SK-N-SH (cell line): ENCODE measurements at regions not wholly inside any gene's neighbourhood (a gene's known extent, or its start where the extent isn't known, plus 50 kb on each side); places are given as distances from the start of the nearest gene placed in this dataset.

ENCODE experiments used
- EP300 ChIP-seq, 2 experiments: IDR thresholded peaks; 2 replicates each; pipeline versions ENCODE4 v1.4.0 to v1.6.1; 2012; ENCODE audit warnings: borderline replicate concordance in 1 of 2, low read depth in 1 of 2, low read length in 1 of 2
- EZH2phosphoT487 ChIP-seq: fragments of 200-600 bp; sonication (generic); IDR thresholded peaks from 2 replicates; pipeline ENCODE4 v1.6.1; 2017; ENCODE audit warnings: low read depth, mixed run types, mild to moderate bottlenecking, antibody characterized with exemption, moderate library complexity, borderline replicate concordance
- FOXJ3 ChIP-seq: sonication (generic); formaldehyde crosslinking; IDR thresholded peaks from 2 replicates; pipeline ENCODE4 v1.5.1; 2020; ENCODE audit warnings: mild to moderate bottlenecking, missing genetic modification reagents
- JUND ChIP-seq: IDR thresholded peaks from 2 replicates; pipeline ENCODE4 v1.4.0; 2012
- POLR2AphosphoS5 ChIP-seq: IDR thresholded peaks from 2 replicates; pipeline ENCODE4 v1.6.1; 2012; ENCODE audit warnings: low read depth, low read length
- RFX5 ChIP-seq: IDR thresholded peaks from 2 replicates; pipeline ENCODE4 v1.6.1; 2012; ENCODE audit warnings: mild to moderate bottlenecking, improper control_type of control experiment, low read length
- TAF1 ChIP-seq: IDR thresholded peaks from 2 replicates; pipeline ENCODE4 v1.6.1; 2012; ENCODE audit warnings: low read depth, mild to moderate bottlenecking, low read length, moderate library complexity, borderline replicate concordance
- TF ChIP-seq, protein P1 (sequence below): fragments of 200-600 bp; sonication (generic); IDR thresholded peaks from 2 replicates; pipeline ENCODE4 v1.6.1; 2017; ENCODE audit warnings: antibody characterized with exemption, mild to moderate bottlenecking, moderate library complexity
- TF ChIP-seq, protein P2 (sequence below): IDR thresholded peaks from 2 replicates; pipeline ENCODE4; 2012
- TF ChIP-seq, protein P3 (sequence below): IDR thresholded peaks from 2 replicates; pipeline ENCODE4 v1.4.0; 2012; ENCODE audit warnings: low read depth

DNA sequence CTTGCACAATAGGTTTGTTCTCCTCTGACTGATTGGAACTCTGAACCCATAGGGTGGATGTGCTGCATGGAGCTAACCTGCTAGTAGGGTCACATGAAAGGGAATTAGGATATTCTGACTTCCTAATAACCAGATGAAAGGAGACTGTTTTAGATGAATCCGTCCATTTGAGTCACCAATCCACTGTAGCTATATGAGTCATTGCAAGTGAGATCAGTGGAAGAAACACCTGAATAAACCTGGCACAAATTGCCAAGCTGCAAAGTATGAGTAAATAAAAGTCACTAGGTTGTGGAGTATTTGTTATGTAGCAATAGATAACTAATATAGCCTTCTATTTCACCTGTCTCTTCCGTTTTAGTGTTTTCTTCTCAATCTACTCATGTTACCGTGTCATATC lies 584.4 kb downstream of the PDCD6IP start:
- TF ChIP-seq, protein P1, sequence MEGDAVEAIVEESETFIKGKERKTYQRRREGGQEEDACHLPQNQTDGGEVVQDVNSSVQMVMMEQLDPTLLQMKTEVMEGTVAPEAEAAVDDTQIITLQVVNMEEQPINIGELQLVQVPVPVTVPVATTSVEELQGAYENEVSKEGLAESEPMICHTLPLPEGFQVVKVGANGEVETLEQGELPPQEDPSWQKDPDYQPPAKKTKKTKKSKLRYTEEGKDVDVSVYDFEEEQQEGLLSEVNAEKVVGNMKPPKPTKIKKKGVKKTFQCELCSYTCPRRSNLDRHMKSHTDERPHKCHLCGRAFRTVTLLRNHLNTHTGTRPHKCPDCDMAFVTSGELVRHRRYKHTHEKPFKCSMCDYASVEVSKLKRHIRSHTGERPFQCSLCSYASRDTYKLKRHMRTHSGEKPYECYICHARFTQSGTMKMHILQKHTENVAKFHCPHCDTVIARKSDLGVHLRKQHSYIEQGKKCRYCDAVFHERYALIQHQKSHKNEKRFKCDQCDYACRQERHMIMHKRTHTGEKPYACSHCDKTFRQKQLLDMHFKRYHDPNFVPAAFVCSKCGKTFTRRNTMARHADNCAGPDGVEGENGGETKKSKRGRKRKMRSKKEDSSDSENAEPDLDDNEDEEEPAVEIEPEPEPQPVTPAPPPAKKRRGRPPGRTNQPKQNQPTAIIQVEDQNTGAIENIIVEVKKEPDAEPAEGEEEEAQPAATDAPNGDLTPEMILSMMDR, result no peak
- TF ChIP-seq RFX5, result no peak
- TF ChIP-seq EP300 (IDR thresholded peaks at IDR 0.05; ENCODE audit: borderline replicate concordance in 1 of 2, low read depth in 1 of 2, low read length in 1 of 2), result no peak
- TF ChIP-seq EZH2phosphoT487, result no peak
- TF ChIP-seq TAF1, result no peak
- no peak for TF ChIP-seq POLR2AphosphoS5
- TF ChIP-seq, protein P2, sequence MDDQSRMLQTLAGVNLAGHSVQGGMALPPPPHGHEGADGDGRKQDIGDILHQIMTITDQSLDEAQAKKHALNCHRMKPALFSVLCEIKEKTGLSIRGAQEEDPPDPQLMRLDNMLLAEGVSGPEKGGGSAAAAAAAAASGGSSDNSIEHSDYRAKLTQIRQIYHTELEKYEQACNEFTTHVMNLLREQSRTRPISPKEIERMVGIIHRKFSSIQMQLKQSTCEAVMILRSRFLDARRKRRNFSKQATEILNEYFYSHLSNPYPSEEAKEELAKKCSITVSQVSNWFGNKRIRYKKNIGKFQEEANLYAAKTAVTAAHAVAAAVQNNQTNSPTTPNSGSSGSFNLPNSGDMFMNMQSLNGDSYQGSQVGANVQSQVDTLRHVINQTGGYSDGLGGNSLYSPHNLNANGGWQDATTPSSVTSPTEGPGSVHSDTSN, result no peak
- TF ChIP-seq FOXJ3 (CRISPR knock-in tag), result no peak
- no peak for TF ChIP-seq JUND
- TF ChIP-seq, protein P3, sequence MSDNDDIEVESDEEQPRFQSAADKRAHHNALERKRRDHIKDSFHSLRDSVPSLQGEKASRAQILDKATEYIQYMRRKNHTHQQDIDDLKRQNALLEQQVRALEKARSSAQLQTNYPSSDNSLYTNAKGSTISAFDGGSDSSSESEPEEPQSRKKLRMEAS, result no peak
